ENCODE measurements at regions not wholly inside any gene's neighbourhood (a gene's known extent, or its start where the extent isn't known, plus 50 kb on each side); places are given as distances from the start of the nearest gene placed in this dataset.

GRCh38 chr4:154049457-154050181, 260.7 kb upstream of the SFRP2 start:
- POLR2A ChIA-PET = no interaction called here
- intact Hi-C loops (cut with micrococcal nuclease; ENCODE audit: unreplicated experiment) = no loop called here

GRCh38 chr4:154047733-154048132, 258.9 kb upstream of the SFRP2 start:
- intact Hi-C loops (cut with micrococcal nuclease; ENCODE audit: unreplicated experiment) (no loop called here), in situ Hi-C loops (cut with HindIII; ENCODE audit: low pct_unique_long_range_greater_than_20kb, low sequenced_read_pairs) (no loop called here)
- BruUV-seq (replicated peaks) = no TSS peak
- Histone ChIP-seq H3K36me3 (ENCODE audit: control insufficient read depth, insufficient read depth, low read length) (no peaks in the 10 kb centered on the region), H3K4me3 (ENCODE audit: low read depth in 2 of 2, low read length in 2 of 2) (no peak overlapping the region), H3K27ac (ENCODE audit: low read length) (no peak overlapping the region), H3K4me1 (ENCODE audit: control insufficient read depth, insufficient read depth, low read length) (no peaks in the 10 kb centered on the region), H3K27me3 (ENCODE audit: control insufficient read depth, insufficient read depth, low read length) (no peaks in the 10 kb centered on the region), H3K9me3 (ENCODE audit: control insufficient read depth, insufficient read depth, low read depth, low read length) (no peaks in the 10 kb centered on the region)
- no peak for DNase-seq (ENCODE audit: low read depth, low spot score)
- ChIA-PET CTCF (no interaction called here), POLR2A (no interaction called here)
- no peak for ATAC-seq
- TF ChIP-seq REST (IDR thresholded peaks at IDR 0.05; ENCODE audit: insufficient read depth in 1 of 2, low read depth in 2 of 2, low read length in 1 of 2) (no peak), CTCF (IDR thresholded peaks at IDR 0.05) (no peak), TCF7L2 (IDR thresholded peaks at IDR 0.05; ENCODE audit: low read depth, low read length) (no peak), SIN3A (IDR thresholded peaks at IDR 0.05; ENCODE audit: borderline replicate concordance, insufficient read depth, low read depth, low read length) (no peak), POLR2AphosphoS5 (IDR thresholded peaks at IDR 0.05; ENCODE audit: low read depth, low read length) (no peak)

More at GRCh38 chr4:154049457-154050181, 260.7 kb upstream of the SFRP2 start:
- no peaks in the 10 kb centered on the region for H3K27me3 ChIP-seq (ENCODE audit: control insufficient read depth, insufficient read depth, low read length)
- H3K4me3 ChIP-seq (ENCODE audit: low read depth in 2 of 2, low read length in 2 of 2) = no peak overlapping the region
- no peaks in the 10 kb centered on the region for H3K9me3 ChIP-seq (ENCODE audit: control insufficient read depth, insufficient read depth, low read depth, low read length)
- in situ Hi-C loops (cut with HindIII; ENCODE audit: low pct_unique_long_range_greater_than_20kb, low sequenced_read_pairs) = no loop called here
- BruUV-seq (replicated peaks) = no TSS peak
- ATAC-seq = no peak
- no peak for DNase-seq (ENCODE audit: low read depth, low spot score)
- no peak for TF ChIP-seq REST (IDR thresholded peaks at IDR 0.05; ENCODE audit: insufficient read depth in 1 of 2, low read depth in 2 of 2, low read length in 1 of 2)
- no peak for TF ChIP-seq CTCF (IDR thresholded peaks at IDR 0.05)
- TF ChIP-seq SIN3A (IDR thresholded peaks at IDR 0.05; ENCODE audit: borderline replicate concordance, insufficient read depth, low read depth, low read length) = no peak
- no peak for TF ChIP-seq POLR2AphosphoS5 (IDR thresholded peaks at IDR 0.05; ENCODE audit: low read depth, low read length)
- no peak for TF ChIP-seq TCF7L2 (IDR thresholded peaks at IDR 0.05; ENCODE audit: low read depth, low read length)
- H3K4me1 ChIP-seq (ENCODE audit: control insufficient read depth, insufficient read depth, low read length) = no peaks in the 10 kb centered on the region
- no peak overlapping the region for H3K27ac ChIP-seq (ENCODE audit: low read length)
- H3K36me3 ChIP-seq (ENCODE audit: control insufficient read depth, insufficient read depth, low read length) = no peaks in the 10 kb centered on the region
- CTCF ChIA-PET = no interaction called here
